Urinary bladder (tissue), 3 donors: ENCODE measurements at regions not wholly inside any gene's neighbourhood (a gene's known extent, or its start where the extent isn't known, plus 50 kb on each side); places are given as distances from the start of the nearest gene placed in this dataset.
"Not testable (repeated sequence)": the region's sequence is repeated elsewhere in the genome, so short reads cannot be mapped to it uniquely, and the experiment has no call there.

Experiments used
- DNase-seq: peaks from one replicate; pipeline ENCODE4 v3.0.0-alpha.2; 2015; ENCODE audit errors: extremely low spot score
- H3K27ac ChIP-seq: one replicate; pipeline ENCODE4 v1.5.1; 2013; ENCODE audit warnings: low read depth, mild to moderate bottlenecking, moderate library complexity
- H3K36me3 ChIP-seq: one replicate; pipeline ENCODE4 v1.6.1; 2013; ENCODE audit warnings: mild to moderate bottlenecking, moderate library complexity; ENCODE audit not compliant: insufficient read depth
- H3K4me1 ChIP-seq: one replicate; pipeline ENCODE4 v1.6.1; 2013; ENCODE audit warnings: mild to moderate bottlenecking, moderate library complexity; ENCODE audit not compliant: insufficient read depth
- H3K4me3 ChIP-seq: one replicate; pipeline ENCODE4 v1.5.1; 2013; ENCODE audit warnings: low read depth, low read length
- WGBS: extraction: QIAGEN DNeasy Blood & Tissue Kit; methylation state at CpG from one replicate; pipeline ENCODE4 v1.1.7; 2013; 5-methylcytosine and 5-hydroxymethylcytosine counted together
- donor health status: healthy with polysubstance abuse.
- donor health status: healthy.

DNA sequence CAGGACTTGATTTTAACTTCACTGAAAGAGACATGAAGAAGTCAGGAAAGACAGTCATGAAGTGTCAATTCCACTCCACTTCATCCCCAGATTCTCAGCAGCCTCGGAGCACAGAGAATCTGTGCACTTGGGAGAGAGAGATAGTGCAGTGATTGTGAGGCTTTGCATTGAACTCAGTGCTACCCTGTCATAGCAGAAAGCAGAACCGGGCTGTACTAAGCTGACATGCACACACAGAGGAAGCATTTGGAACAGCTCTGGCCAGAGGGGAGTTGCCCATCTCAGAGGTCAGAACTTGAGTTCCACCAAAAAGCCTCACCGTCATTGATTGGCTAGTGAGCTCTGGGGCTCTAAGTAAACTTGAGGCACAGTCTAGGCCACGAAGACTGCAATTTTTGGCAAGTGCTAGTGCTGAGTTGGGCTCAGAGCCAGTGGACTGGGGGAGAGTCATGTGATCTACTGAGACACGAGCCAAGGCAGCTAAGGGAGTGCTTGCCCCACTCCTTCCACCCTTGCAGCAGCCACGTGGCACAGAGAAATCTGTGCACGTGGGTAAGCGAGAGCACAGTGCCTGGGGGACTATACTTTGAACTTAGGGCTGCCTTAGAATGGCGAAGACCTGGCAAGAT lies 810.2 kb upstream of the ADAMTS5 start:
- no peak for DNase-seq
- Histone ChIP-seq H3K27ac (no peak overlapping the region), H3K4me1 (no peaks in the 10 kb centered on the region), H3K36me3 (no peaks in the 10 kb centered on the region), H3K4me3 (no peak overlapping the region)
- WGBS: 54% methylated on average over 9 of the region's 9 CpGs

DNA sequence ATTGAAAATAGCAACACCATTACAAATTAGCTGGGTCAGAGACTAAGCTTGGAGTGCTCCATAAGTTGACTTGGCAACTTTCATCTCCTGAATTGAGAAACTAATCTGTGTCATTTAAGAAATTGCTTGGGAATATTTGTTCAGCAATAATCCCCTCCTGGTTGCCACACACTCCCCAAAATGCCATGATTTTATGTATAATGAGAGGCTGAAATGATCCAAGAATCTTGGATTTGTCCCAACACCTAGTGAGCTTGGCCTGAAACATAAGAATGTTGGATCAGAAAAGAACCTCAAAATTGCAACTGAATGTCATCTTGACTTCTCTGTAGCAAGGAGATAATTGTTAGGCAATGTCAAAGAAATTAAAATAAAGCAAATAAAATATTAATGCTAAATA lies 805.9 kb upstream of the ADAMTS5 start:
- no peak overlapping the region for H3K27ac ChIP-seq
- no peak for DNase-seq
- H3K4me3 ChIP-seq: no peak overlapping the region
- no peaks in the 10 kb centered on the region for H3K36me3 ChIP-seq
- no peaks in the 10 kb centered on the region for H3K4me1 ChIP-seq

- Histone ChIP-seq H3K4me1 (no peaks in the 10 kb centered on the region), H3K36me3 (no peaks in the 10 kb centered on the region), H3K4me3 (no peak overlapping the region), H3K27ac (no peak overlapping the region)
- WGBS: 88% methylated on average over 5 of the region's 5 CpGs
- no peak for DNase-seq
These were observed 805.1 kb upstream of the ADAMTS5 start for GRCh38 chr21:27771938-27772483.

GRCh38 chr21:27769763-27770162 lies 802.9 kb upstream of the ADAMTS5 start:
- H3K4me1 ChIP-seq: no peaks in the 10 kb centered on the region
- H3K4me3 ChIP-seq: no peak overlapping the region
- no peak overlapping the region for H3K27ac ChIP-seq
- WGBS: 95% methylated on average over 2 of the region's 2 CpGs
- no peaks in the 10 kb centered on the region for H3K36me3 ChIP-seq
- no peak for DNase-seq

DNA sequence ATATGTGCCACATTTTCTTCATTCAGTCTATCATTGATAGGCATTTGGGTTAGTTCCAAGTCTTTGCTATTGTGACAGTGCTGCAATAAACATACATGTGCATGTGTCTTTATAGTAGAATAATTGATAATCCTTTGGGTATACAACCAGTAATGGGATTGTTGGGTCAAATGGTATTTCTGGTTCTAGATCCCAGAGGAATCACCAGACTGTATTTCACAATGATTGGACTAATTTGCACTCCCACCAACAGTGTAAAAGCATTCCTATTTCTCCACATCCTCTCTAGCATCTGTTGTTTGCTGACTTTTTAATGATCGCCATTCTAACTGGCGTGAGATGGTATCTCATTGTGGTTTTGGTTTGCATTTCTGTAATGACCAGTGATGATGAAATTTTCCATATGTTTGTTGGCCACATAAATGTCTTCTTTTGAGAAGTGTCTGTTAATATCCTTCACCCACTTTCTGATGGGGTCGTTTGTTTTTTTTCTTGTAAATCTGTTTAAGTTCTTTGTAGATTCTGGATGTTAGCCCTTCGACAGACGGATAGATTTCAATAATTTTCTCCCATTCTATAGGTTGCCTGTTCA lies 801.3 kb upstream of the ADAMTS5 start:
- DNase-seq, H3K36me3 ChIP-seq, H3K27ac ChIP-seq, H3K4me1 ChIP-seq, H3K4me3 ChIP-seq: not testable (repeated sequence)
- 90% methylated on average over 5 of the region's 5 CpGs for WGBS

GRCh38 chr21:27764056-27764455 lies 797.2 kb upstream of the ADAMTS5 start:
- Histone ChIP-seq H3K36me3 (no peaks in the 10 kb centered on the region), H3K4me1 (no peaks in the 10 kb centered on the region), H3K4me3 (no peak overlapping the region), H3K27ac (no peak overlapping the region)
- DNase-seq: no peak
- WGBS: 41% methylated on average over 1 of the region's 1 CpG

GRCh38 chr21:27761623-27762022 lies 794.7 kb upstream of the ADAMTS5 start:
- H3K4me1 ChIP-seq: no peaks in the 10 kb centered on the region
- H3K27ac ChIP-seq: no peak overlapping the region
- no peaks in the 10 kb centered on the region for H3K36me3 ChIP-seq
- DNase-seq: no peak
- 7% methylated on average over 1 of the region's 1 CpG for WGBS
- no peak overlapping the region for H3K4me3 ChIP-seq

DNA sequence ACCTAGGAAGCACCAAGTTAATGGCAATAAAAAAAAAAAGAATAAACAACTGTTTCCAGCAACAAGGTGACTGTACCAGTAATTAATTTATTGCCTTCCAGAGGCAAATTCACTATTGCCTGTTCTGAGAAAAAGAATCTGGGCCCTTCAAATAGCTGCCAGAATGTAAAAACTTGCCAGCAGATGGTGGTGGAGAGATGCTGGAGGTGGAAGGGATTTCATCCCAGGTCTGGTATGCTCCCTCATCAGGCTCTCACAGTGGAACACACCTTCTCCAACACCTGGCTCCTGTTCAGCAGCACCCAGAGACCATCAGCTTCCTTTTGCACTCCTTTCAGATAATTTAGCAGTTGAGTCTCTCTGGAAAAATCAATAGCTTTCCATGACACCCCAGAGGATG lies 792.9 kb upstream of the ADAMTS5 start:
- H3K27ac ChIP-seq: no peak overlapping the region
- H3K4me1 ChIP-seq: no peaks in the 10 kb centered on the region
- no peak overlapping the region for H3K4me3 ChIP-seq

DNA sequence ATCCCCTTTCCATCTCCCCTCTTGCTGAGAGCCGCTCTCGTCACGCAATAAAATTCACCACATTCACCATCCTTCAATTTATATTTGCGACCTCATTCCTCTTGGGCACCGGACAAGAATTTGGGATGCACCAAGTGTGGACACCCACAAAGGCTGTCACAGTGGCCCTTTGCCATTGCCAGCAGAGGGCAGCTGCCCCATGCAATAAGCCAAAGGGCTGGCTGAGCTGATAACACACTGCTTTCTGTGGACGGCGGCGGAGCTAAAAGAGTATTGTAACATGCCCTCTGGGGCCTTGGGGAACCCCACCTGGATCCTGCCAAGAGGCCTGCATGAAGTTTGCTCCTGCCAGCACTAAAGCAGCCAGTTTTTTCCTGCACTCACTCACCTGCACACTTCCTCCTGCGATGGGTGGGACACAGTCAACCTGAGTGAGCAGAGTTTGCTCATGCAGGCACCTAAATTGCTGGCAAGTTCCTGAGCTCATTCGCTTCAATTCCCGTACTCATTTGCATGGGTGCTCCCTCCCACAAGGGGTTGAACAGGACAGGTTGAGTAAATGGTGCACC lies 792.3 kb upstream of the ADAMTS5 start:
- no peak overlapping the region for H3K27ac ChIP-seq
- no peak overlapping the region for H3K4me3 ChIP-seq
- no peaks in the 10 kb centered on the region for H3K4me1 ChIP-seq
- no peak for DNase-seq
- no peaks in the 10 kb centered on the region for H3K36me3 ChIP-seq
- 87% methylated on average over 11 of the region's 11 CpGs for WGBS

More for the DNA sequence above, 792.9 kb upstream of the ADAMTS5 start:
- DNase-seq: no peak
- H3K36me3 ChIP-seq: no peaks in the 10 kb centered on the region

DNA sequence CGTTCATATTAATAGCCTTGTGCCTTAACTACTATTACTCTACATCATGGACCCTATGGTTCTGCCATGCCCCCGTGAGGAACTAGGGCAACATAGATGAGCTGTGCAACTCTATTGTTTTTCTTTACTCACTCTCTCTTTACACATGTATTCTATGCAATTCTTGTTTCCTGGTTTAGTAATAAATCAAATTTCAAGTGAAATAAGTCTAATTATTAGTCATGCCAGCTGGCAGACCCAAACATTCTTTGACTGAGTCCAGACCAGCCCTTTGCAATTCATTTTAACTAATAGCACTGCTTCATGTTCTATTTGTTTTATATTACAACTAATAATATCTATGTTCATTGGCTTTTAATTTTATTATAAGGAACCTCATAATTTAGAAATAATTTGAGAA lies 789.3 kb upstream of the ADAMTS5 start:
- Histone ChIP-seq H3K36me3 (no peaks in the 10 kb centered on the region), H3K4me3 (no peak overlapping the region), H3K4me1 (no peaks in the 10 kb centered on the region), H3K27ac (no peak overlapping the region)
- DNase-seq: no peak
- 90% methylated on average over 2 of the region's 2 CpGs for WGBS

DNA sequence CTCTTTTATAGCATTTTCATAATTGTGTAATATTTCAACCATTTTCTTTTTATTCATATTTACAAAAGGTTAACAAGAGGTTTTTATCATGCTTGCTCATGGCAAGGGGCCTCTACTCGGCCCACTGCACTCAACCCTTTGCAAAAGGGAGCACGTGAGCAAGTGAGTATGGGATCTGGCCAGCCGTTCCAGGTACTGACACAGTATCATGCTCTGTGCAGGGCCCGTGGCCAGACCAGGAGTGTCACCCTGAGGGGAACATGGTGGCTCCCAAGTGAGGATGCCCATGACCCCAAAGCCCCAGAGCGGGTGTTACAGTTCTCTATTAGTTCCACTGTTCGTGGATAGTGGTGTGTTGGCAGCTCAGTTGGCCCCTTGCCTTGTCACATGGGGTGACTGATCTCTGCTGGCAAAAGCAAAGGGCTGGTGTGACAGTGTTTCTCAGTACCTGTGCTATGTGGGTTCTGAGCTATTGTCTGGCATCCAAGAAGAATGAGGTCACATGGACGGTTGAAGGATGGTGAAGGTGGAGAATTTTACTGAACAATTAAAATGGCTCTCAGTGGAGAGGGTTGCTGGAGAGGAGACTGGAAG lies 777.2 kb upstream of the ADAMTS5 start:
- 82% methylated on average over 7 of the region's 7 CpGs for WGBS
- no peaks in the 10 kb centered on the region for H3K4me1 ChIP-seq
- H3K27ac ChIP-seq: no peak overlapping the region
- no peak for DNase-seq
- H3K4me3 ChIP-seq: no peak overlapping the region
- no peaks in the 10 kb centered on the region for H3K36me3 ChIP-seq

DNA sequence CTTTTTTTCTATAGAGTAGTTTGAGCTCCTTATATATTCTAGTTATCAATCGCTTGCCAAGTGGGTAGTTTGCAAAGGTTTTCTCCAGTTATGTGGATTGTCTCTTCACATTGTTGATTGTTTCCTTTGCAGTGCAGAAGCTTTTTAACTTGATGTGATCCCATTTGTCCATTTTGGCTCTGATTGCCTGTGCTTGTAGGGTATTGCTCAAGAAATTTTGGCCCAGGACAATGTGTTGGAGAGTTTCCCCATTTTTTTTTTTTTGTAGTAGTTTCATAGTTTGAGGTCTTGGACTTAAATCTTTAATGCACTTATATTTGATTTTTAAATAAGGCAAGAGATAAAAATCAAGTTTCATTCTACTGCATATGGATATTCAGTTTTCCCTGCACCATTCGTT lies 774.8 kb upstream of the ADAMTS5 start:
- no peak for DNase-seq
- Histone ChIP-seq H3K4me1 (no peaks in the 10 kb centered on the region), H3K27ac (no peak overlapping the region), H3K36me3 (no peaks in the 10 kb centered on the region), H3K4me3 (no peak overlapping the region)
- 86% methylated on average over 2 of the region's 2 CpGs for WGBS

DNA sequence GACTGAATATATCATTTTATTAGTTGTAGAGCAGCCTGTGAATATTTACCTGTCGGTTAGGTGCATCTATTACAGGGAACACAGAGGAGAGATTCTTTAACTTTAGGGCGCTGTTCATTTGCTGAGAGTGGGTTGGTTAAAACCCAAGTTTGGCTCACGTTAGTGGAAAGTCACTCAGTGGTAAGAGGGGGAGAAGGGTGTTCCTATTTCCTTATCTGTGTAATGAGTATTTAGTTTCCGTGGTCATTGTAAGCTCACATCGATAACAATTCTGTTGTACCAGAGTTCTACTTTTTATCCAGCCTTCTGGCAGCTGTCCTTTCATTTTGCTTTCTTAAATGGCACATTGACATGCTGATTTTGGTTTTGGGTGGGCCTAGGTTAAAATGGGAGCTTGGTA lies 773.2 kb upstream of the ADAMTS5 start:
- Histone ChIP-seq H3K27ac (no peak overlapping the region), H3K4me3 (no peak overlapping the region), H3K4me1 (no peaks in the 10 kb centered on the region), H3K36me3 (no peaks in the 10 kb centered on the region)
- DNase-seq: no peak
- WGBS: 67% methylated on average over 5 of the region's 5 CpGs

GRCh38 chr21:27739187-27739586 lies 772.3 kb upstream of the ADAMTS5 start:
- H3K4me3 ChIP-seq: no peak overlapping the region
- DNase-seq: no peak
- no peaks in the 10 kb centered on the region for H3K36me3 ChIP-seq
- 73% methylated on average over 1 of the region's 1 CpG for WGBS
- H3K4me1 ChIP-seq: no peaks in the 10 kb centered on the region
- H3K27ac ChIP-seq: no peak overlapping the region
